Vagina (tissue), 2 donors: ENCODE measurements at regions not wholly inside any gene's neighbourhood (a gene's known extent, or its start where the extent isn't known, plus 50 kb on each side); places are given as distances from the start of the nearest gene placed in this dataset.

Source experiments
- DNase-seq, 2 donors: peaks; one replicate each; pipeline ENCODE4 v3.0.0-alpha.2; 2017; ENCODE audit errors: extremely low spot score in 2 of 2
- H3K27ac ChIP-seq: fragments of 200-600 bp; sonication (generic); one replicate; pipeline ENCODE4 v1.5.1; 2019
- H3K27me3 ChIP-seq: fragments of 200-600 bp; sonication (generic); one replicate; pipeline ENCODE4 v1.5.1; 2019
- H3K36me3 ChIP-seq, 2 donors: fragments of 200-600 bp; sonication (generic); one replicate each; pipeline ENCODE4 v1.5.1; 2017 to 2019
- H3K4me1 ChIP-seq: fragments of 200-600 bp; sonication (generic); one replicate; pipeline ENCODE4 v1.5.1; 2019
- H3K4me3 ChIP-seq, 2 donors: fragments of 200-600 bp; sonication (generic); 1 replicate in 1 of 2; 2 replicates in 1 of 2; pipeline ENCODE4 v1.5.1; 2016 to 2019
- H3K9me3 ChIP-seq: fragments of 200-600 bp; sonication (generic); one replicate; pipeline ENCODE4 v1.5.1; 2019
- CTCF ChIP-seq, 3 experiments: fragments of 450-650 bp in 2 of 3; fragments of 200-600 bp in 1 of 3; sonication (generic) in 1 of 3; IDR thresholded peaks; one replicate each; pipeline ENCODE4 v1.5.1; 2017 to 2019; ENCODE audit warnings: antibody characterized with exemption in 3 of 3, mild to moderate bottlenecking in 2 of 3, moderate library complexity in 2 of 3
- POLR2A ChIP-seq, 2 donors: fragments of 450-650 bp; IDR thresholded peaks; one replicate each; pipeline ENCODE4 v1.6.1; 2017; ENCODE audit warnings: antibody characterized with exemption in 2 of 2, mild to moderate bottlenecking in 2 of 2, moderate library complexity in 2 of 2
- POLR2AphosphoS5 ChIP-seq, 2 donors: sonication (generic); formaldehyde crosslinking; IDR thresholded peaks; one replicate each; pipeline ENCODE4 v1.9.0; 2017; ENCODE audit warnings: antibody characterized with exemption in 2 of 2, mild to moderate bottlenecking in 2 of 2, low read depth in 1 of 2; ENCODE audit not compliant: insufficient read depth in 1 of 2
- intact Hi-C: fragments of 100-400 bp; cut with DNase I; formaldehyde crosslinking; loops from one replicate; pipeline ENCODE4 v1.15.1; 2023

GRCh38 chr1:223445402-223445801 lies 52.2 kb downstream of the CCDC185 start:
- no peak overlapping the region for H3K4me3 ChIP-seq
- intact Hi-C loops, result no loop called here
- H3K27me3 ChIP-seq, result no peaks in the 10 kb centered on the region
- TF ChIP-seq POLR2A (IDR thresholded peaks at IDR 0.05), result no peak
- TF ChIP-seq CTCF (IDR thresholded peaks at IDR 0.05), result no peak
- no peak for TF ChIP-seq POLR2AphosphoS5 (IDR thresholded peaks at IDR 0.05; ENCODE audit: insufficient read depth in 1 of 2, low read depth in 1 of 2)
- H3K27ac ChIP-seq, result no peak overlapping the region
- DNase-seq, result no peak
- no peaks in the 10 kb centered on the region for H3K9me3 ChIP-seq
- H3K4me1 ChIP-seq, result no peaks in the 10 kb centered on the region
- no peaks in the 10 kb centered on the region for H3K36me3 ChIP-seq

GRCh38 chr1:223453902-223454301 lies 60.7 kb downstream of the CCDC185 start:
- H3K4me3 ChIP-seq, result no peak overlapping the region
- intact Hi-C loops, result no loop called here
- no peak for DNase-seq
- no peaks in the 10 kb centered on the region for H3K9me3 ChIP-seq
- no peak overlapping the region for H3K27ac ChIP-seq
- H3K36me3 ChIP-seq, result no peaks in the 10 kb centered on the region
- TF ChIP-seq POLR2A (IDR thresholded peaks at IDR 0.05) (no peak), POLR2AphosphoS5 (IDR thresholded peaks at IDR 0.05; ENCODE audit: insufficient read depth in 1 of 2, low read depth in 1 of 2) (no peak), CTCF (IDR thresholded peaks at IDR 0.05) (no peak)
- H3K4me1 ChIP-seq, result no peaks in the 10 kb centered on the region
- H3K27me3 ChIP-seq, result no peaks in the 10 kb centered on the region

- intact Hi-C loops, result no loop called here
- H3K36me3 ChIP-seq, result no peaks in the 10 kb centered on the region
- H3K4me1 ChIP-seq, result no peaks in the 10 kb centered on the region
- H3K27me3 ChIP-seq, result no peaks in the 10 kb centered on the region
- peak in 1 of 2 donors; percentile 54 for DNase-seq
- no peaks in the 10 kb centered on the region for H3K9me3 ChIP-seq
- no peak overlapping the region for H3K27ac ChIP-seq
- no peak for TF ChIP-seq POLR2AphosphoS5 (IDR thresholded peaks at IDR 0.05; ENCODE audit: insufficient read depth in 1 of 2, low read depth in 1 of 2)
- no peak for TF ChIP-seq POLR2A (IDR thresholded peaks at IDR 0.05)
- TF ChIP-seq CTCF (IDR thresholded peaks at IDR 0.05), result no peak
- H3K4me3 ChIP-seq, result no peak overlapping the region
These were observed 61.7 kb downstream of the CCDC185 start for GRCh38 chr1:223454959-223455358.

GRCh38 chr1:223455470-223455869 lies 62.3 kb downstream of the CCDC185 start:
- Histone ChIP-seq H3K4me1 (no peaks in the 10 kb centered on the region), H3K9me3 (no peaks in the 10 kb centered on the region), H3K27ac (no peak overlapping the region), H3K4me3 (no peak overlapping the region), H3K36me3 (no peaks in the 10 kb centered on the region), H3K27me3 (no peaks in the 10 kb centered on the region)
- intact Hi-C loops, result no loop called here
- TF ChIP-seq POLR2AphosphoS5 (IDR thresholded peaks at IDR 0.05; ENCODE audit: insufficient read depth in 1 of 2, low read depth in 1 of 2) (no peak), CTCF (IDR thresholded peaks at IDR 0.05) (no peak), POLR2A (IDR thresholded peaks at IDR 0.05) (no peak)
- no peak for DNase-seq

- intact Hi-C loops, result no loop called here
- Histone ChIP-seq H3K27ac (no peak overlapping the region), H3K9me3 (no peaks in the 10 kb centered on the region), H3K36me3 (no peaks in the 10 kb centered on the region), H3K27me3 (no peaks in the 10 kb centered on the region), H3K4me3 (no peak overlapping the region), H3K4me1 (no peaks in the 10 kb centered on the region)
- DNase-seq, result no peak
- TF ChIP-seq POLR2A (IDR thresholded peaks at IDR 0.05), result no peak
- no peak for TF ChIP-seq CTCF (IDR thresholded peaks at IDR 0.05)
- no peak for TF ChIP-seq POLR2AphosphoS5 (IDR thresholded peaks at IDR 0.05; ENCODE audit: insufficient read depth in 1 of 2, low read depth in 1 of 2)
These were observed 63.5 kb downstream of the CCDC185 start for GRCh38 chr1:223456747-223457146.
